Testis (tissue), 2 donors: ENCODE measurements at regions not wholly inside any gene's neighbourhood (a gene's known extent, or its start where the extent isn't known, plus 50 kb on each side); places are given as distances from the start of the nearest gene placed in this dataset.
A peak's percentile ranks its signal among the peaks of the same experiment; 100 is the strongest.
"Not testable (repeated sequence)": the region's sequence is repeated elsewhere in the genome, so short reads cannot be mapped to it uniquely, and the experiment has no call there.

Experiments
- DNase-seq: peaks from one replicate; pipeline ENCODE4 v3.0.0-alpha.2; 2019
- H3K27ac ChIP-seq, 2 donors: fragments of 200-600 bp; sonication (generic); one replicate each; pipeline ENCODE4 v1.5.1; 2019
- H3K27me3 ChIP-seq: fragments of 200-600 bp; sonication (generic); one replicate; pipeline ENCODE4 v1.5.1; 2019
- H3K36me3 ChIP-seq: fragments of 200-600 bp; sonication (generic); one replicate; pipeline ENCODE4 v1.5.1; 2017; ENCODE audit warnings: low read depth; ENCODE audit errors: missing control alignments
- H3K4me1 ChIP-seq: fragments of 200-600 bp; sonication (generic); one replicate; pipeline ENCODE4 v1.5.1; 2019
- H3K4me3 ChIP-seq, 2 donors: fragments of 200-600 bp; sonication (generic); one replicate each; pipeline ENCODE4 v1.5.1; 2017 to 2019
- H3K9me3 ChIP-seq: fragments of 200-600 bp; sonication (generic); one replicate; pipeline ENCODE4 v1.5.1; 2017
- POLR2A ChIP-seq: fragments of 450-650 bp; IDR thresholded peaks from one replicate; pipeline ENCODE4 v1.6.1; 2017; ENCODE audit warnings: antibody characterized with exemption, mild to moderate bottlenecking, moderate library complexity
- WGBS, 2 donors: methylation state at CpG; one replicate each; pipeline ENCODE4 v1.1.5; 2018; 5-methylcytosine and 5-hydroxymethylcytosine counted together
- intact Hi-C: fragments of 100-400 bp; cut with DNase I; formaldehyde crosslinking; loops from one replicate; pipeline ENCODE4 v1.15.1; 2023; ENCODE audit warnings: low total_unique reads
- TF ChIP-seq, protein P1 (sequence below), 3 experiments: fragments of 450-650 bp in 2 of 3; fragments of 200-600 bp in 1 of 3; sonication (generic) in 1 of 3; IDR thresholded peaks; one replicate each; pipeline ENCODE4 v1.5.1; 2016 to 2019; ENCODE audit warnings: antibody characterized with exemption in 3 of 3, mild to moderate bottlenecking in 2 of 3, moderate library complexity in 1 of 3

DNA sequence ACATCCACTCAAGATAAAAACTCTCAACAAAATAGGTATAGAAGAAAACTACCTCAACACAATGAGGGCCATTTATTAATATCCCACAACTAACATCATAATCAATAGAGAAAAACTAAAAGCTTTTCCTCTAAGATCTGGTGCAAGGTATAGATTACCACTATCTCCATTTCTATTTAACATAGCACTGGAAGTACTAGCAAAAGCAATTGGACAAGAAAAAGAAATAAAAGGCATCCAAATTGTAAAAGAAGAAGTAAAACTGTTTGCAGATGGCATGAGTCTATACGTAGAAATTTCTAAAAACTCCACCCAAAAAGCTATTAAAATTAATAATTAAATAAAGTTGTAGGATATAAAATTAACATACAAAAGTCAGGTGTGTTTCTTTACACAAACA, 230.8 kb upstream of the PRSS16 start:
- Histone ChIP-seq H3K9me3 (no peaks in the 10 kb centered on the region), H3K27ac (no peak overlapping the region), H3K4me3 (no peak overlapping the region), H3K36me3 (no peaks in the 10 kb centered on the region), H3K27me3 (no peaks in the 10 kb centered on the region), H3K4me1 (peaks cover 5% of the 10 kb centered on the region)
- 44 to 48% methylated on average over 1 of the region's 1 CpG for WGBS, 2 donors
- no peak for DNase-seq
- intact Hi-C loops: no loop called here
- TF ChIP-seq, protein P1, sequence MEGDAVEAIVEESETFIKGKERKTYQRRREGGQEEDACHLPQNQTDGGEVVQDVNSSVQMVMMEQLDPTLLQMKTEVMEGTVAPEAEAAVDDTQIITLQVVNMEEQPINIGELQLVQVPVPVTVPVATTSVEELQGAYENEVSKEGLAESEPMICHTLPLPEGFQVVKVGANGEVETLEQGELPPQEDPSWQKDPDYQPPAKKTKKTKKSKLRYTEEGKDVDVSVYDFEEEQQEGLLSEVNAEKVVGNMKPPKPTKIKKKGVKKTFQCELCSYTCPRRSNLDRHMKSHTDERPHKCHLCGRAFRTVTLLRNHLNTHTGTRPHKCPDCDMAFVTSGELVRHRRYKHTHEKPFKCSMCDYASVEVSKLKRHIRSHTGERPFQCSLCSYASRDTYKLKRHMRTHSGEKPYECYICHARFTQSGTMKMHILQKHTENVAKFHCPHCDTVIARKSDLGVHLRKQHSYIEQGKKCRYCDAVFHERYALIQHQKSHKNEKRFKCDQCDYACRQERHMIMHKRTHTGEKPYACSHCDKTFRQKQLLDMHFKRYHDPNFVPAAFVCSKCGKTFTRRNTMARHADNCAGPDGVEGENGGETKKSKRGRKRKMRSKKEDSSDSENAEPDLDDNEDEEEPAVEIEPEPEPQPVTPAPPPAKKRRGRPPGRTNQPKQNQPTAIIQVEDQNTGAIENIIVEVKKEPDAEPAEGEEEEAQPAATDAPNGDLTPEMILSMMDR (IDR thresholded peaks at IDR 0.05): no peak
- no peak for TF ChIP-seq POLR2A

DNA sequence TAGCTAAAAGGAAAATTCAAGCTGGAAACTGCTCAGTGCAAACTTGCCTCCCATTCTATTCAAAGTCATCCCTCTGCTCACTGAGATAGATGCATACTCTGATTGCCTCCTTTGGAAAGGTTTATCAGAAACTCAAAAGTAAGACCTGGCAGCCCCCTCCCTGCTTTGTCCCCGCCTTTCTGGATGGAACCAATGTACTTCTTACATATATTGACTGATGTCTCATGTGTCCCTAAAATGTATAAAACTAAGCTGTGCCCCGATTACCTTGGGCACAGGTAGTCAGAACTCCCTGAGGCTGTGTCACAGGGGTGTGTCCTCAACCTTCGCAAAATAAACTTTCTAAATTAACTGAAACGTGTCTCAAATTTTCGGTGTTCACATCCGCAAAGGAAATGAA, 229.1 kb upstream of the PRSS16 start:
- intact Hi-C loops, H3K4me3 ChIP-seq, H3K27ac ChIP-seq, H3K36me3 ChIP-seq, DNase-seq, H3K27me3 ChIP-seq, H3K4me1 ChIP-seq, H3K9me3 ChIP-seq: not testable (repeated sequence)
- 68 to 80% methylated on average over 6 of the region's 6 CpGs for WGBS, 2 donors

DNA sequence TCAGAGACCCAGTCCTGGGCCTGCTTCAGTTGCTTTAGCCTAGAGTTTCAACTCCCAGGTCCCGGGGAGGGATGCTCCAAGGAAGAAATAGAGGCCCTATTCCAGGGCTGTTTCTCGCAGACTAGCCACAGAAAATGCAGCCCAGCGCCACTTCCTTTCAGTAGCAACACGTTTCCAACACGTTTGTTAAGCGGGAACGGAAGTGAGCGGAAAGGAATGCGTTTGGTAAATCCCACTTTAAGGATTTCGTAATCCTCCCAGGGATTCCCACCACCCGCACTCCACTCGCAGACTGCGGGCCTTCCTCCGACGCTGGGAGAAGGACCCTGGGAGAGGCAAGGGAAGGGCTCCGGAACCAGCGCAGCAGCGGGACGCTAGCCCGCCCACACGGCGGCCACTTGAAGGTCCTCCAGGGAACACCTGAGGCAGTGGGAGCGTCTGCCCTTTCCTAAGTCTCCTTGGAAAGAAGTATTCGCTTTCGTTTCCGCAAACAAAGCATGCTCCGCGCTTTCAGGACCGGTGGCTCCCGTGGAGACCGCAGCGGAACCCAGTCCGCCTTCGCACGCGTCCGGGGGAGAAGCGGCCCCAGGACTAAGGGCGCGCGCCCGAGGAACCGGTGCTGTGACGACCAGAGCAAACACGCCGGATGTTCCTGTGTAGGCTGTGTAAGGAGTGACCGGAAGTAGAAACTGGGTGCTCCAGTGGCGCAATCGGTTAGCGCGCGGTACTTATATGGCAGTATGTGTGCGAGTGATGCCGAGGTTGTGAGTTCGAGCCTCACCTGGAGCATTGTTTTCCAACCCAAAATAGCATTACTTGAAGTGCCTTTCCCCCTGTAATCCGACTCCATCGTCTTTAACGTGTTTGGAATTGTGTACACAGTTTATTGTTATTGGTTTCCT, 227.6 kb upstream of the PRSS16 start:
- Histone ChIP-seq H3K4me3 (peak overlapping the region; percentile 73 to 77), H3K27ac (peak overlapping the region; percentile 84 to 90), H3K4me1 (peaks cover 5% of the 10 kb centered on the region), H3K9me3 (no peaks in the 10 kb centered on the region), H3K36me3 (no peaks in the 10 kb centered on the region), H3K27me3 (no peaks in the 10 kb centered on the region)
- peak; percentile 94 for DNase-seq
- intact Hi-C loops: no loop called here
- TF ChIP-seq POLR2A: peak; percentile 5
- TF ChIP-seq, protein P1 (IDR thresholded peaks at IDR 0.05): no peak
- WGBS, 2 donors: 1% methylated on average over 38 to 58 of the region's 58 CpGs

DNA sequence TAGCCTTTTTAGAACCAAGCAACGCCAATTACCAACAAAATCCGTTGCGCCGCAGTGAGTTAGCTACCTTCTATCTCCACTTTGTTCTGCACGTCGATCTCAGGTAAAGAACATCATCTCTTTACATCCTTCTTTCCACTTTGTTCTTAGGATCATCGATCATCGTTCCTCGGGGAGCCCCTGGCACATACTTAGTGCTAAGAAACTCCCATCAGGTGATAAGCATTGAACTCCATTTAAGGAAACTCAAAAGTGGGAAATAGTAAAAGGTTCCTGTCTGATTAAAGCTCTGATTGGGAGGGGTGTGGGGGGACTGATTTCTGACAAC, 227.0 kb upstream of the PRSS16 start:
- Histone ChIP-seq H3K27ac (peak overlapping the region; percentile 84 to 90), H3K4me3 (peak overlapping the region; percentile 73 to 77), H3K27me3 (no peaks in the 10 kb centered on the region), H3K9me3 (no peaks in the 10 kb centered on the region), H3K4me1 (peaks cover 5% of the 10 kb centered on the region), H3K36me3 (no peaks in the 10 kb centered on the region)
- 58 to 62% methylated on average over 9 of the region's 9 CpGs for WGBS, 2 donors
- TF ChIP-seq POLR2A: no peak
- TF ChIP-seq, protein P1 (IDR thresholded peaks at IDR 0.05): no peak
- no peak for DNase-seq
- intact Hi-C loops: no loop called here

DNA sequence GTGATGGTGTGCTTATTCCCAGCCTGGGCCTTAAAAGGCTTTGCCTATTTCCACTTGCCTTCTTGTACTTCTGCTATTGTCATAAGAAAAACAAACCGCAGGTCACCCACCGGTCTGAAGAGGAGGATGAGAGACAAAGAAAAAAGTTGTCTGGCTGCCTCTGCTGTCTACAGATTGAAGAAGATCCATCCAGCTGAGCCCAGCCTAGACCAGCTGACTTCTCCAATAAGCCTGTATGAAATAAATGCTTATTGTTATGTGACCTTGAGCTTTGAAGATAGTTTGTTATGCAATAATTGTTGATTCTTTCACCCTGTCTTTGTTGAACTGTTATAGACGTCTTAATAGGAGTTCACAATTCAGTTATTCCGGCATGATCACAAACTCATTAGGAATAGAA, 223.8 kb upstream of the PRSS16 start:
- Histone ChIP-seq H3K27ac (no peak overlapping the region), H3K27me3 (no peaks in the 10 kb centered on the region), H3K9me3 (no peaks in the 10 kb centered on the region), H3K4me1 (peaks cover 1% of the 10 kb centered on the region), H3K4me3 (no peak overlapping the region), H3K36me3 (no peaks in the 10 kb centered on the region)
- no peak for DNase-seq
- WGBS, 2 donors: 85 to 91% methylated on average over 4 of the region's 4 CpGs
- intact Hi-C loops: no loop called here
- TF ChIP-seq POLR2A: no peak
- TF ChIP-seq, protein P1 (IDR thresholded peaks at IDR 0.05): no peak
